ENCODE measurements at regions not wholly inside any gene's neighbourhood (a gene's known extent, or its start where the extent isn't known, plus 50 kb on each side); places are given as distances from the start of the nearest gene placed in this dataset.
"Not testable (repeated sequence)": the region's sequence is repeated elsewhere in the genome, so short reads cannot be mapped to it uniquely, and the experiment has no call there.

DNA sequence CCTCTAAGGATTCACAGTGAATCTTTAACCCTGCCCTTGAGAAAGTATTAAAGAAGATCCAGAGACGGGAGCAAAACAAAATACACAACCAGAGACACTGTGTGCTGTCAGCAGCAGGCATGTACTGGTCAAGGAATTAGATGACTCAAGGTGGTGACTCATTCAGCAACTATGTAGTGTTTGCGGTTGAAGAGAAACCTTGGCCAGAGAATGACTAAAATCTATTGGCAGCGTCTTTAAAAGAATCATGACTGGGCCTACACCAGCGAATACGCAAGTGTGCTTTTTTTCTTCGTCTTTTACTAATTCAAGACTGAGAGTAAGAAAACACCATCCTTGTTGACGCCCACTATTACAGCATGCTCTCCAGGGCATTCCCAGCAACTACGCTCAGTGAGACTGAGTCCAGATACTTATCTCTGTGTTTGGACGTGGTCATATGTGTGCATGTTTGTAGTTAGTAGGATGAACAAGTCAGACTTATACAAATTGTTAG is 72.4 kb upstream of the BACH2 start:
- DNase-seq: peak; percentile 95 to 99

DNA sequence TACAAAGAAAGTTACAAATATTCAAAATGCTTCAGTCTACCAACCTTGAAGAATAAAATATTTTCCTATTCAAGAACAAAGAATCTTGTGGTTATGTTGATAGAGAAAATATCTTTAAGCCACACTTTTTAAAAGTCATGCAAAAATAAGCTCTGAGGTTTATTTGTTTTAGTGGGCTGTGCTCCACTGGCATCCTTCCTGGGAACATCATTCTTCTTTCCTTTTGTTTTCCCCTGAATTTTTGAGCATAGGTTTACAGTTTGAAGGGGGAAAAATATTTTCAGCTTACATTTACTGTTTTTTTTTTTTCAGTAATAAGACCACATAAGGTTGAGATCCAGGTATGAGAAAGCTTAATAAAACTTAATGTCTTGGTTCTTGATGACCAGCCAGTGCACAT is 72.0 kb upstream of the BACH2 start:
- no peak for DNase-seq

DNA sequence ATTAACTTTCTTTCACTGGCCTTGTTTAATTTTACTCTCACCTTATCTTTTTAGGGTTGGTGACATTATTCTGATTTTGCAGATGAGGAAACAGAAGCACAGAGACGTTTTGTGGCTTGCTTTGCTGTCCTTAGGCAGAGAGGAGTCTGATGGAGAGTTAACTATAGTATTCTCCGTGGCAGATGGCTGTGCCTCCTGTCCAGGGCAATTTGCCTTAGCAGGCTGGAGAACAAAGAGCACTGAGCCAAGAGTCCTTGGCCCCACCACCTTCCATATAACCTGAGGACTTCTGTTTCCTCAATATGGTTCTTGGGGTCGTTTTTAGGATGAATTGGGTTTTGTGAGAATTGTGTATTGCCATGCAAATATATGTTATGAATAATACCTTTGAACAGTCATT is 71.4 kb upstream of the BACH2 start:
- no peak for DNase-seq

DNA sequence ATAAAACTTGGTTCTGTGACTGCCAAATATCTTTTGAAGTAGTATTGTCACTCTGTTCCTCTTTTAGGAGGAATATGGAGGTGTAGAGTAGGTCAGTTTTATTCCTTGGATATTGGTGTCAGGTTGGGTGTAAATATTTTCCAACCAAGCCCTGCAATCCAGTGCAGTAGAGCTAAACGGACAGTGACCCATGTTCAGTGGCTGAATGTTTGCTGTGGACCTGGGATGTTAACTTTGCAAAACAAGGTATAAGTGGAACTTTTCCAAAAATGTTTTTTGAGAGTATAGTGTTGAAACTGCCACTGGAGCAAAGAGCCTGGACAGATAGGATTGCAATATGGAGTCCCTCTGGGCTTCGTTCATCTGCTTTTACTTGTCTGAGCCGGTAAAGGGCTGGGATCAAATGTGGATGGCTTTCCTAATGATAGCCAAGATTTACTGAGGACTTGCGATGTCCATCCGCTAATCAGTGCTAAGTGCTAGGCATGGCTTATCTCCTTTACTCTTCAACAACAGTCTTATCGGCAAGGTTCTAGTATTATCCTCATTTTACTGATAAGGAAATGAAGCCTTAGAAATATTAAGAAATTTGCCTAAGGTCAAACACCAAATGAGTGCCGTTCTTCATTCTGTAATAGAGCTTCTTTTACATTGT is 69.0 kb upstream of the BACH2 start:
- DNase-seq: no peak

DNA sequence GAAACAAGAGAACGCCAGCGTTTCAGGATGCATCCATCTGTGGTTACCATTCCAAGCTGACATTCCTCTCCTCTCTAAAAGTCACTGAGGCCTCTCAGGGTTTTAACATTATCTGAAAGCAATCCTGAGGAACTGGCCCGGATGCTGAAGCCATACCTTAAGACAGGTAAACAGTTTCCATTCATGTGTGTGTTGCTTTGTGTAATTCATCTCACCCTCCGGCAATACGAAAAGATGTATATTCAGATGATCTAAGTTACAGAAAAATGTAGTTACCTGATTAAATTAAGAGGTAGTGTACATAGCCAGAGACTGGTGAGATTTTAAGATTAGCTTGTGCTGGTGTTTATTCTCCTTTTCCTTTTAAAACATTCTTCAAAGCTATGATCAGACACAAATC is 68.4 kb upstream of the BACH2 start:
- no peak for DNase-seq

DNA sequence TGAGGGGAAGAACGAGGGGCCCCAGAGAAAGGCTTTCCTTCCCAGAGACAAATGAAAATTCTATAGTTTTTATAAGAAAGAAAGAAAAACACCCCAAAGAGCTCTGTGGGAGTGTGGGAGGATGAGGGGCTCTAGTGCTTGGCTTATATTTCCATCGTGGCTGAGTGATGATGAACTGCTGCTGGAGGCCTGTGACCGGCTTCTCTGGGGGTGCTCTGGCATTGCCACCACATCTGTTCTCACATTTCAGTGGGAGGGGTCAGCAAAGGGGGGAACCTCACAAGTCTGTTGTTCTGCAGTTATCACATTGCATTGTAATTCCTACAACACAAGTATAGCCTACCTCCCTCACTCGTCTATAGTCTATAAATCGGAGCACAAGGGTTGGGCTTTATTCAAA is 67.6 kb upstream of the BACH2 start:
- no peak for DNase-seq

DNA sequence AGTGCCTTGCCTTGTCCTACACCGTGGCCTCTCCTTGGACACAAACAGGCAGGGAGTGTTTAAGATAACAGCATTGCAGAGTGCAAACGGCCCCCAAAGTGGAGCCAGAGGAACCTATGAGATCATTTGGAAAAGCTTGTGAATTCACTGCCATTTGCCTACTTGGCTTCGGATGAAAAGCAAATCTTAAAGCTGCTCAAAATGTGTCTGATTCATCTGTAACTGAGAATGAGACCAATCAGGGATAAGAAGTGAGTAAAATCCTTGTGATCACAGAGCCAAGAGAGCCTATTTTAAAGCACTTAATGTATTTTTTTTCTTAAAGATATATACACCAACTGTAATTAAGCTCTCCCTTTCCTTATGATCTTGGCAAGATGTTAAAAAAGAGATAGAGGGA is 65.7 kb upstream of the BACH2 start:
- no peak for DNase-seq

DNA sequence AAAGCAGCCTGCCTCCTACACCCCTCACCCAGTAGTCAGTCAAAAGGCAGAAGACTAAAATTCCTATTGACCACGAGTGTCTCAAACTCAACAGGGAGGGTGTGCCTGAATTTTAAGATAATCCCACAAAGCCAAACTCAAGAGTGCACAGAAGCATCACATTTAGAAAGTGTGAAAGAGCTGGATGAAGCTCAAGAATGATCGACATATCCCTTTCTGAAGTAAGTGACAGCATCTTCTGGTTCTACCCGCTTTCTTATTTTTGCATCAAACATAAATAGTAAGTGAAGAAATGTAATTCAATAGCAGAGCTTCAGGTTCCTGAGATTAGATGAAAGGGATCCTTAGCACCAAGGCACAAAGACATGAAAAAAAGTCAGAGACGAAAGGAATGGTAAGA is 64.5 kb upstream of the BACH2 start:
- DNase-seq: no peak

DNA sequence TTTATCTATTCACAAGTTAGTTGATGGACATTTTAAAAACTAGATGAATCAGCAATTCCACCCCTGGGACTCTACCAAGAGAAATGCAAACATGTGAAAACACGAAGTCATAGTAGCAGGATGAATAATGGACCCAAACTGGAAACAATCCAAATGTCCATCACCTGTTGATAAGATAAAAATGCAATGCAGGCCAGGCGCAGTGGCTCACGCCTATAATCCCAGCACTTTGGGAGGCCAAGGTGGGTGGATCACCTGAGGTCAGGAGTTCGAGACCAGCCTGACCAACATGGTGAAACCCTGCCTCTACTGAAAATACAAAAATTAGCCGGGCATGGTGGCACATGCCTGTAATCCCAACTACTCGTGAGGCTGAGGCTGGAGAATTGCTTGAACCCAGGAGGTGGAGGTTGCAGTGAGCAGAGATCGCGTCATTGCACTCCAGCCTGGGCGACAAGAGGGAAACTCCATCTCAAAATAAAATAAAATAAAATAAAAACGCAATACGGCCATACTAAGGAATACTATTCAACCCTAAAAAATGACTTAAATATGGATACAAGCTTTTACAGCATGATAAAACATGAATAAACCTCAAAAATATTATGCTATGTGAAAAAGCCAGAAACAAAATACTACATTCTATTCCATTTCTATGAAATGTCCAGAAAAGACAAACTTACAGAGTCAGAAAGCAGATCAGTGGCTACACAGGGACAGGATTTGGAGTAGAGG is 61.6 kb upstream of the BACH2 start:
- not testable (repeated sequence) for DNase-seq

DNA sequence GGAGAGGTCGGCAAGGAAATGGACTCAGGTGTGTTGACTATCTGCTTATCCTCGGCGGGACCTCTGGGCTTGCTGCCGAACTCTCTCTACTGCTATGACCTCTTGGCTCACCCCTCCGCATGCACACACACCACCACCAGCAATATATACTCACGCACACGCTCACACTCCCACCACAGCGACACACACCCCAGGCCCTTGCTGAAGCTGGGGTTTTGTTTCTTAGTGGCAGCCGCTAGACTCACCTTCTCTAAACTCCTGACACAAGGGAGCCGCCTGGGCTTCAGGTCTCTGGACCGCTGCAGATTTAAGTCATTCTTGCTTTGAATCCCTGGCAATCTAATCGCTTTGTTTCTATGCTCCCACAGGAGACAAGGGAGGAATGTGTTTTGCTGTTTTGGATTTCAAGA is 59.4 kb upstream of the BACH2 start:
- DNase-seq: no peak

DNA sequence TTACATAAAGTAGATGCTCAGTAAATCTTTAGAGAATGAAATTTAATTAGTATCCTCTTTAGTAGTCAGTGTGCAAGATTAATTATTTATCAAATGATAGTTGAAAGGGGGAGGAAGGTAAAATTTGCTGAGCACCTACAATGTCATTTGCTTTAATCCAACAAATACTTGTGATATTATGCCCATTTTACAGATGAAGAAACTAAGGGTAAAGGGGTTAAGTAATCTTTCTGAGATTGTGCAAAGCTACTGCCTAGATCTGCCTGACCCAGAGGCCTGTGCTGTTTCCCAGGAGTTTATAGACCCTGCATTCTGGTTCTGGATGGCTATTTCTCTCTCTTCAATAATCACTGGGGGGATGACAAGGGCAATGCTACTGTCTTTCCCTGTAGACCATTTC is 58.3 kb upstream of the BACH2 start:
- no peak for DNase-seq

DNA sequence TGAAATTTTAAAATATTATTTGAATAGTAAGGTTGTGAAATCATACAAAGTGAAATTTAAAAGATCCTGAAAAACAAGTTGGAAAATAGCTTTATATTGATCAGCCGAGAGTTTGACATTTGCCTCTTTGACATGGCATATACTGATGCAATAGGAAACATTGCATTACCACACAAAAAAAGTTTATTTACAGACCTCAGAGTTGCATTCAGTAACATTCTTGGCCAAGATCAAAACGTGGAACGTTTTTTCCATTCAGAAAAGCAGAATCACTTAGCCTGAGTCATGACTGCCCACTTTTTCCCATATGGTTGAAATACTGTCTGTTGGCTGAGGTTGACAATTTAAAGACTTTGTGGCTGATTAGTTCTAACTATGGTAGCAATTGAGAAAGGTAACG is 55.1 kb upstream of the BACH2 start:
- no peak for DNase-seq

DNA sequence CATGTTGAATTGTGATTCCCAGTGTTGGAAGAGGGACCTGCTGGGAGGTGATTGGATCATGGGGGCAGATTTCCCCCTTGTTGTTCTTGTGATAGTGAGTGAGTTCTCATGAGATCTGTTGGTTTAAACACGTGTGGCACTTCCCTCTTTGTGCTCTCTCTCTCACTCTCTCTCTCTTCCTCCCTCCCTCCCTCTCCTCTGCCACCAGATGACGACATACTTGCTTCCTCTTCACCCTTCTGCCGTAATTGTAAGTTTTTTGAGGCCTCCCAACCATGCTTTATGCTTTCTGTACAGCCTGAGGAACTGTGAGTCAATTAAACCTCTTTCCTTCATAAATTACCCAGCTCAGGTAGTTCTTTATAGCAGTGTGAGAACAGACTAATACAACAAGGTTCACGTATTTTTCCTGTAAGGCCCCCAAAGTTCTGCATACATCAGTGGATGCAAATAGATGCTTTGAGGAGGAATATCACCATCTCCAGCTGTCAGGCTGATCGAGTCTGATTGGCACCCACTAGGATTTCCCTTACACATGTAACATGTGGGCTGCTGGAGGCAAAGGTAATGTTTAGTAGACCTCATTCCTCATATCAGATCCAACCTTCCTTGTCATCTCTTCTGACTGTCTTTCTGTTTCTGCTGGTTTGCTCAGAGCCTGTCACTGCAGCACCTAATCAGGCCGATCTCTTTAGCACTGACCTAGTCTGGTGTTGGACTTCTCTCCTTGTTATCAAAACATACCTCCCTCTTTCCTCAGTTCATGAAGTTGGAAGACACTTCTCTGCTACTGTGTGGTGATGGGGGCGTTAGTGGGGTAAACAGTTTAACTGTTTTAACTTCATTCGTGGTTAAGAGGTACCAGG is 54.3 kb upstream of the BACH2 start:
- no peak for DNase-seq

DNA sequence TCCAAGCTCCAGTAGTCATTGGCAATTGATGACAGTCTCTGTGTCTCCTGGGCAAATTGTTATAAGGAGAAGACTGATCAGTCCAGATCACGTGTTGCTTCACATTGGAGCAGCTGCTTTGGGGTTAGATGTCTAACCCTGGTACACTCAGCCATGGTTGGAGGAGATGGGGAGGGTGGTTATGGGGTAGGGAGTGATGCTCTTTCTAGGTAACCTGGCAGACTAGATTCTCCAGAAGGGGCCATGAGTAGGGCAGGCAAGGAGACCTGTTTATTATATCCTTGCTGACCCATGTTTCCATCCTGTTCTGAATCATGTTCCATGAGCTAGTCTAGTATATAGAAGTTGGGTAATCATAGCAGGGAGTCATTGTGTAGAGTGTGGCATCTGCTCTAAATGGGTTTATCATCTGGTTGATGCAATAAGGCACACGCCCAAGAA is 50.8 kb upstream of the BACH2 start:
- no peak for DNase-seq

DNA sequence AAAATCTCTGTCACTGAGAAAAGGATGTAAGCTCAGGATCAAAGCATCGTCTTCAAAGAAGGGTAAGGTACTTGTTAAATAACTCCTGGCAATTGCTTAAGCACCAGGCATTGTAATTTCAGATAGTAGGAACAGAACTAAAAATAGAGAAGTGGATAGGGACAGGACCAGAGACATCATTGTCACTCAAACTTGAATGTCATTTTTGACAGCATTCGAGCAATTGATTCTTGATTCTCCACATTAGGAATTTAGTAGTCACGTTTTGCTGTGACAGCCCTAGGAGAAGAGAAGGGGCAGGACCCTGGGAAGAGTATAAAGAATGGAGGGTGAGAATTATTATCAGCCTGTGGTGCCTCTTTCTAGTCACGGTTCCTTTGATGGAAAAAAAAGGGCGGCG is 50.1 kb upstream of the BACH2 start:
- DNase-seq: no peak

Data from SW 1271 (cell line).